Skeletal muscle tissue (tissue), 3 donors: ENCODE measurements at regions not wholly inside any gene's neighbourhood (a gene's known extent, or its start where the extent isn't known, plus 50 kb on each side); places are given as distances from the start of the nearest gene placed in this dataset.

ENCODE experiments used
- H3K27ac ChIP-seq: one replicate; pipeline ENCODE4 v1.7.0; 2013; ENCODE audit warnings: mild to moderate bottlenecking, low read depth, low read length, inconsistent platforms
- H3K27me3 ChIP-seq, 3 donors: one replicate each; pipeline ENCODE4 v1.7.0; 2013; ENCODE audit warnings: low read length in 3 of 3; ENCODE audit not compliant: control insufficient read depth in 3 of 3, insufficient read depth in 3 of 3
- H3K36me3 ChIP-seq, 3 donors: one replicate each; pipeline ENCODE4 v1.7.0; 2013; ENCODE audit warnings: low read length in 3 of 3; ENCODE audit not compliant: control insufficient read depth in 3 of 3, insufficient read depth in 3 of 3
- H3K4me1 ChIP-seq, 3 donors: one replicate each; pipeline ENCODE4 v1.7.0; 2013; ENCODE audit warnings: low read length in 3 of 3, mild to moderate bottlenecking in 3 of 3; ENCODE audit not compliant: control insufficient read depth in 3 of 3, insufficient read depth in 3 of 3
- H3K4me3 ChIP-seq, 3 donors: one replicate each; pipeline ENCODE4 v1.7.0; 2013; ENCODE audit warnings: low read length in 3 of 3
- H3K9ac ChIP-seq, 3 donors: one replicate each; pipeline ENCODE4 v1.7.0; 2013; ENCODE audit warnings: low read length in 3 of 3, mild to moderate bottlenecking in 3 of 3, moderate library complexity in 2 of 3, low read depth in 1 of 3
- H3K9me3 ChIP-seq, 3 donors: one replicate each; pipeline ENCODE4 v1.7.0; 2013; ENCODE audit warnings: low read length in 3 of 3; ENCODE audit not compliant: control insufficient read depth in 3 of 3
- donor health status: Osteomylitis.

DNA sequence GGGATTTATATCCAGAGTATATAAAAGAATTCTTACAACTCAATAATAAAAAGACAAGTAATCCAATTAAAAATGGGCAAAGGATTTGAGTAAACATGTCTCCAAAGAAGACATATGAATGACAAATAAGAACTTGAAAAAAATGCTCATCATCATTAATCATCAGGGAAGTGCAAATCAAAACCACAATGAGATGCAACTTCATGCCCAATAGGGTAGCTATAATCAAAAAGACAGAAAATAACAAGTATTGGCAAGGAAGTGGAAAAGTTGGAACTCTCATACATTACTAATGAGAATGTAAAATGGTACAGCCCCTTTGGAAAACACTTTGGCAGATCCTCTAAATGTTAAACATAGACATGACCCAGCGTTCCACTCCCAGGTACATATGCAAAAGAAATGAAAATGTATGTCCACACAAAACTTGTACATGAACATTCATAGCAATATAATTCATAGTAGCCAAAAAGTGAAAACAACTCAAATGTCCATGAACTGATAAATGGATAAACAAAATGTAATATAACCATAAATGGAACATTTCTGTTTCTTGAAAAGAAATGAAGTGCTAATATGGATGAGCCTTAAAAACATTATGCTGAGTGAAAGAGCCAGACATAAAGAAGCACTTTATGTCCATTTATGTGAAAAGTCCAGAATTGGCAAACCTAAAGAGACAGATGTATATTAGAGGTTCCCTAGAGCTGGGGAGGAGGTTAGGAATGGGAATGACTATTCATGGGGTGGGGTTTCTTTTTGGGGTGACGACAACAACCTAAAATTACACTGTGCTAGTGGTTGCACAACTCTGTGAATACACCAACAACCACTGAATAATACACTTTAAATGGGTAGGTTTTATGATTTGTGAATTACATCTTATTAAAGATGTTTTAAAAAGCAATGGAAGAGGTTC is 259.7 kb downstream of the RHOU start:
- Histone ChIP-seq H3K36me3 (no peaks in the 10 kb centered on the region), H3K4me3 (no peak overlapping the region), H3K9me3 (no peaks in the 10 kb centered on the region), H3K9ac (no peak overlapping the region), H3K27me3 (no peaks in the 10 kb centered on the region), H3K27ac (no peak overlapping the region), H3K4me1 (peaks cover 10 to 12% (median 11%) of the 10 kb centered on the region in 3 donors)

DNA sequence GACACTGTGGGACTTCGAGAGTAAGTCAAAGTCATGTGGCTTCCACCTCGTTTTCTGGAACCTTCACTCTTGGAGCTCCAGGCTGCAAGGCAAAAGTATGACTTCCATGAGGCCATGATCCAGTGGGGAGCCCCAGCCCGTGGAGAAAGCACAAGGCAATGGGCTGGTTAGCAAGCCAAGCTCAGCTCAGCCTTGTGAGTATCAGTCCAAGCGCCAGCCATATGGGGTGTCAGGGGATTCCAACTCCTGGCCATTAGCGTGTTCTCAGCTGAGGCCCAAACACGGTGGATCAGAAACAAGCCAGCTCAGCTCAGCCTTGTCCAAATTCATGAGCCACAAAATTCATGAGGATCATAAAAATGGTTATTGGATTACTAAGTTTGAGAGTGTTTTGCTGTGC is 261.0 kb downstream of the RHOU start:
- Histone ChIP-seq H3K4me1 (no peaks in the 10 kb centered on the region), H3K4me3 (no peak overlapping the region), H3K27ac (no peak overlapping the region), H3K27me3 (no peaks in the 10 kb centered on the region), H3K9me3 (no peaks in the 10 kb centered on the region), H3K36me3 (no peaks in the 10 kb centered on the region), H3K9ac (no peak overlapping the region)

GRCh38 chr1:228997721-228998144 is 262.5 kb downstream of the RHOU start:
- Histone ChIP-seq H3K9me3 (no peaks in the 10 kb centered on the region), H3K27me3 (no peaks in the 10 kb centered on the region), H3K9ac (no peak overlapping the region), H3K4me3 (no peak overlapping the region), H3K4me1 (no peaks in the 10 kb centered on the region), H3K27ac (no peak overlapping the region), H3K36me3 (no peaks in the 10 kb centered on the region)

DNA sequence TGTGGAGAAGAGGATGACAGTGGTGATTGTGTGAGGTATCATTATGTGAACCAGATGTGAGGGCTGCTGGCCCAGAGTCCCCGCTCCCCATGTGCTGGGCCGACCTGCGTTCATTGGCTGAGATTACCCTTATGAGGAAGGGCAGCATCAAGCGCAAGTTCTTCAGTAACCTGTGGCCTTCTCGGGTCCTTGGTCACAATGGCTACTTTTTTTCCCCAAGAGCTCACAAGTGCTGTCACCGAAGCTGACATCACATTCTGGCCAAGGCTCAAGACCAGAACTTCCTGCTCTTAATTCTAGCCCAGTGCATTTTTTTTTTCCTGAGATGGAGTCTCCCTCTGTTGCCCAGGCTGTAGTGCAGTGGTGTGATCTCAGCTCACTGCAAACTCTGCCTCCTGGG is 262.9 kb downstream of the RHOU start:
- Histone ChIP-seq H3K27me3 (no peaks in the 10 kb centered on the region), H3K9me3 (no peaks in the 10 kb centered on the region), H3K4me1 (no peaks in the 10 kb centered on the region), H3K9ac (no peak overlapping the region), H3K4me3 (no peak overlapping the region), H3K36me3 (no peaks in the 10 kb centered on the region), H3K27ac (no peak overlapping the region)

- H3K9me3 ChIP-seq: no peaks in the 10 kb centered on the region
- no peak overlapping the region for H3K9ac ChIP-seq
- no peak overlapping the region for H3K4me3 ChIP-seq
- no peak overlapping the region for H3K27ac ChIP-seq
- no peaks in the 10 kb centered on the region for H3K27me3 ChIP-seq
- no peaks in the 10 kb centered on the region for H3K36me3 ChIP-seq
- no peaks in the 10 kb centered on the region for H3K4me1 ChIP-seq
Observed at GRCh38 chr1:228999446-229000170, 264.3 kb downstream of the RHOU start.

- Histone ChIP-seq H3K9me3 (no peaks in the 10 kb centered on the region), H3K4me3 (no peak overlapping the region), H3K27me3 (no peaks in the 10 kb centered on the region), H3K36me3 (no peaks in the 10 kb centered on the region), H3K9ac (no peak overlapping the region), H3K4me1 (no peaks in the 10 kb centered on the region), H3K27ac (no peak overlapping the region)
Observed at GRCh38 chr1:229000187-229000586, 264.9 kb downstream of the RHOU start.

DNA sequence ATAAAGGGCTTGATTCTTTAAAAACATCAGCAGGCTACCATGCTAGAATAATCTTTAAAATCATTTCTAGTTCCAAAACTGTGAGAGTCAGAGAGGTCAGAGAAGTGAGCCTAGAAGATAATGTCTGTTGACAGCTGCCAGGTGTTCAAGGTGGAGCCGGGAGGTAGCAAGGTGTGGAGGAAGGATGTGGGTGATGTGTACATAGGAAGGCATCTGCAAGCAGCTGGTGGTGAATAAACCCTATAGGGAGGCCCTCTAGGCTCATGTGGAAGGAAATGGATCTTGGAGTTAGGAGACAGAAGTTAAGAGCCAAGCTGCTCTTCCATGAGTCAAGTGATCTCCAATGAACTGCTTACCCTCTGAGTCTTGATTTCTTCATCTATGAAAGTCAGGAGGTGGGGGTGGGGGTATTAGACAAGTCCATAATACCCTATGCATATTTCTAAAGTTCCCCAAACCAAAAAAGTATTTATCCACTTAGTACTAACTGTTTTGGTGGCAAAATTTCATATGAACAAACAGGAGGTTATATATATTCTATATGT is 266.3 kb downstream of the RHOU start:
- H3K27me3 ChIP-seq: no peaks in the 10 kb centered on the region
- no peak overlapping the region for H3K9ac ChIP-seq
- H3K36me3 ChIP-seq: no peaks in the 10 kb centered on the region
- H3K27ac ChIP-seq: no peak overlapping the region
- no peaks in the 10 kb centered on the region for H3K4me1 ChIP-seq
- H3K9me3 ChIP-seq: no peaks in the 10 kb centered on the region
- no peak overlapping the region for H3K4me3 ChIP-seq

GRCh38 chr1:229002037-229002436 is 266.8 kb downstream of the RHOU start:
- no peaks in the 10 kb centered on the region for H3K36me3 ChIP-seq
- no peaks in the 10 kb centered on the region for H3K9me3 ChIP-seq
- H3K27ac ChIP-seq: no peak overlapping the region
- no peak overlapping the region for H3K4me3 ChIP-seq
- H3K4me1 ChIP-seq: no peaks in the 10 kb centered on the region
- no peak overlapping the region for H3K9ac ChIP-seq
- H3K27me3 ChIP-seq: no peaks in the 10 kb centered on the region

- H3K4me3 ChIP-seq: no peak overlapping the region
Observed at GRCh38 chr1:229002451-229002960, 267.2 kb downstream of the RHOU start.

More at GRCh38 chr1:229002451-229002960, 267.2 kb downstream of the RHOU start:
- Histone ChIP-seq H3K36me3 (no peaks in the 10 kb centered on the region), H3K27ac (no peak overlapping the region), H3K4me1 (no peaks in the 10 kb centered on the region), H3K9me3 (no peaks in the 10 kb centered on the region), H3K9ac (no peak overlapping the region), H3K27me3 (no peaks in the 10 kb centered on the region)
